CD4-positive, alpha-beta T cell treated with Interleukin-6 at 100 ng/mL for 8 hours (primary cell): ENCODE measurements at regions not wholly inside any gene's neighbourhood (a gene's known extent, or its start where the extent isn't known, plus 50 kb on each side); places are given as distances from the start of the nearest gene placed in this dataset.

Experiments
- DNase-seq: peaks from one replicate; pipeline ENCODE4 v3.0.0-alpha.2; 2020; ENCODE audit warnings: mixed read lengths, low spot score

- no peak for DNase-seq
Measured at GRCh38 chr2:196535061-196535460, 104.5 kb upstream of the CCDC150 start.

DNA sequence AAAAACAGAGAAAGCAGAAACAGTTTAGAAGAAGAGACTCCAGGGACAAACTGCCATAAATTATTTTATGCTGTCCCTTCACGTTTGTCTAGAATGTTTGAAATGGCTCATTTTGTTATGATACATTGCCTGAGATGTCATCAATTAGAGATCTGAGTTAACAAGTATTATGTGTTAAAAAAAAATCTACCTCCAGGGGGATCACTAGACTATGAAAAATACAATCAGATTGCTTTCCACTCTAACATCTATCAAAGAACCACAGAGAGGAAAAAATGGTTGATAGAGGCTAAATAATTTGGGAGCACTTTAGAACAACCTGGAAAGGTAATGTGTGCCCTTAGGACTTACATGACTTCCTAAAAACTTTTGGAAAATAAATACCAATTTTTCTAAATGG, 103.8 kb upstream of the CCDC150 start:
- no peak for DNase-seq

DNA sequence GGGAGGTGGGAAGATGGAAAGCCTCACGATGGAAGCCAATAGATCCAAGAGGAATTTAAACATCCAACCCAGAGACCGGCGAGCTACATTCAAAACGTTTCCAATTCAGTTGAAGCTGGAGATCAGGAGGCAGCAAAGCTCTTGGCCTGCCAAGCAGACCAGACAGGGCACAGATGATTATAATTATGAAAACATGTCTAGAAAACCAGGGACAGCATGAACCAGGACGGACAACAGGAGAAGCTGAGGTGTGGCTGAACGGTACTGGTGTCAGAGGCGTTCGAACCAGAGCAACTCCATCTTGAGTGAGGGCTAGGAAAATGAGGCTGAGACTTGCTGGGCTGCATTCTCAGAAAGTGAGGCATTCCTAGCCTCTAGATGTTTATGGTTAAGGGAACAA, 102.2 kb upstream of the CCDC150 start:
- no peak for DNase-seq

DNA sequence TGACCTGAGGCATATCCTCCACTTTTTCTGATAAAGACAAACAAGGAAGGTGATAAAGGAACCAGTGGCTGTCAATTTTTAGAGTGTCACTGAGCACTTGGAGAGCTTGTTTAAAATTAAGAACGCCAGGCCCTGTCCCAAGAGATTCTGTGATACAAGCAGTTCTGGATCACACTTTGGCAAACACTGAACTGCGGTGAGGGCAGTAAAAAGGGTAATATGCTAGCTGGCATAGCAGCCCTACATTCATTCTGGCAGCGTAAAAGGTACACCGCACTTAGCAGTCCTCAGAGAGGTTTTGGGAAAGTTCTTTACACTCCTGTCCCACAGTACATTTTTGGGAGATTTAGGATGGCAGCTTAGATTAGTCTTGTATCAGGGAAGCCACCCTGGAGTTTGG, 101.3 kb upstream of the CCDC150 start:
- no peak for DNase-seq

DNA sequence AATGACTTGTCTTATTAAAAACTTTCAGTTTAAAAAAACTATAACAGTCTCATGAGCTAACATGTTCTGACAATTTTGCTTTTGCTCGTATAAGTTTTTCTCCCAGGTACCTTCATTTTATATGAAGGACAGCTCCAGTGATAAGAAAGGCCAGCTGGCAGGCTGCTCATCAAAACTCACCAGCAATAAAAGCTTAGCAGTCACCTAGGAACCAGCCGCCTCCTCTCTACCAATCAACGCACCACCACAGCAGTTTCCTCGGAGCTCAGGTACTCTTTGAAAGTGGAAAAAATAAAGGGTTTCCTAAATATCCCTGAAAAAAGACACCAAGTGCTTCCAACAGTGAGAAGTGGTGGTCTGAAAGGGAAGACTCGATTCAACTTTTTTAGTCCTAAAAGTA, 100.9 kb upstream of the CCDC150 start:
- no peak for DNase-seq

GRCh38 chr2:196544906-196545433, 94.5 kb upstream of the CCDC150 start:
- no peak for DNase-seq

DNA sequence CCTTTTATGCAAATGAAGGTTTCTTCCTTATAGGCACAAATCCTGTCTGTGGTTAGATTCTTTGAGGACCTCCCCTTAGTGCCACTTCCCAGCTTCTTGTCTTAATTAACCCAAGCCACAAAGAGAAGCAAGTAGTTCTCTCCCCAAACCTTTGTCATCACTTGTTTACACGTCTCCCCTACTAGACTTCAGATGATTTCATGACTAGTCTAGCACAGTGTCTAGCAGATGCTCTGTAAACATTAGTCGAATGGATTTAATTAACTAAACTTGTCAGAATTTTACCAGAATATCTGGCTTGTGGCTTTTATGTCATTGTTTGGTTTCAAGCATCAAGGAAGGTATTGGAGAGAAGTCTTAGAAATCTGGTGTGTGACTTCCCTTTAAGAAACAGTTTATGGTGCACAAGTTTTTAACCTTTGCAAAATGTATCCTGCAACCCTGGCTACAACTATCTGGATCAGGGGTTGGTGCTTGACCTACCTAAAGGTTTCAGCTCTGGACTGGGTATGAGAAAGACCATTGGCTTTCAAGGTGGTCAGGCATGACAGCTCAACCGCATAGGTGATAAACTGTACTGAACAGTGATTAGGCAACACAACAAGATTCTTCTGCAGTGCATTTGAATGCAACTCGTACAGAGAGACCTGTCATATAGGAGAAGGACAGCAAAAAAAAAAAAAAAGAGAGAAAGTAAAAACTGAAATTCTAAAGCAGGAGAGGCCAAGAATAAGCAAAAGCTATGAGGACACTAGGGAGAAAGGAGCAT, 93.2 kb upstream of the CCDC150 start:
- no peak for DNase-seq

- DNase-seq, result no peak
Measured at GRCh38 chr2:196549052-196549451, 90.5 kb upstream of the CCDC150 start.

- DNase-seq, result no peak
Measured at GRCh38 chr2:196551014-196551413, 88.5 kb upstream of the CCDC150 start.

- no peak for DNase-seq
Measured at GRCh38 chr2:196555161-196555560, 84.4 kb upstream of the CCDC150 start.

DNA sequence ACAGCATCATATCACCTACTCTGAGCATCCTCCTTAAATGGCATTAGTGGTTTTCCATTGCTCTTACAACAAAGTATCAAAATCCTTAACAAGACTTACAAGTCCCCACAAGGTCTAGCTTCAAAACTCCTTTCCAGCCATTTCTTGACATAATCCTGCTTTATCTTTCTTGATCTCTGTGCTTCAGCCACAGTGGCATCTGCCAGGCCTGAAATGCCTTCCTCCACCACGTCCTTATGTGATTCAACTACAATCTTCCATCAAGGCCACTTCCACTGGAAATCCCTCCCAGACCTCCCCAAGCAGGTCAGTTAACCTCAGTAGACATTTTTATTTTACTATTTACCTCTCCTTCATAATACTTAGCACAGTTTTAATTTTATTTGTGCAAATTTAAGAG, 83.8 kb upstream of the CCDC150 start:
- DNase-seq, result no peak

DNA sequence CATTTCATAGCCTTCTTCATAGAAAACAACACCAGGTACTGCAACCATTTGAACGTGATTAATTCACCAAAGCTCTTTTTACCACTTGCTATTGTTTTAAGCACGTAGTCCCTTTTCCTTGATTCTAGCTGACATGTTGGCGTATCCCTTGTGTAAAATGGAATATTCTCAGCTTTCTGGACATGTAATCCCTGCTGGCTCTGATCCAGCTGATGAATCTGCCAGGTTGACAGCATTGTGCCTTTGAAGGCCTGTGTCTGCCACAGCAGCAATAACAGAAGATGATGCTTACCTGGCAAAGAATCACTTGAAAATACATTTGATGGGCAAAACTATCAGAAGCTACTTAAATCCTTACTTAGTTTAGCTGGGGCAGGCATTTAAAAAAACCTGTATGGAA, 81.0 kb upstream of the CCDC150 start:
- no peak for DNase-seq

DNA sequence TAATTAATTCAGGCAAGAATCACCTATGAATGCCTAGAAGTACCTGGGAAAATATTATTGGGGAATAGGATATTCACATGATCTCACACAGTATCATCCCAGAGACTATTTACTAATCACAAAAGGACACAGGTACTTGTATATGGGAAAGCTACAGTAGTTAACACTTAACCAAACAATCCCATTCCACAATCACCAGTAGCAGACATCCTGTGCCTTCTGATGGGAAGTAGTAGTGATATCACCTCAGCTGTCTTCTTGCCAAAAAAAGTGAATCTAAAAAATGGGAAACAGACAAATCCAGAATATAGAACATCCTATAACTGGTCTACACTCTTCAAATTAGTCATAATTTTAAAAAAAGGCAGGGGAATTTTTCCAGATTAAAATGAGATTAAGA, 75.6 kb upstream of the CCDC150 start:
- no peak for DNase-seq

- DNase-seq, result no peak
Measured at GRCh38 chr2:196565106-196565765, 74.3 kb upstream of the CCDC150 start.

DNA sequence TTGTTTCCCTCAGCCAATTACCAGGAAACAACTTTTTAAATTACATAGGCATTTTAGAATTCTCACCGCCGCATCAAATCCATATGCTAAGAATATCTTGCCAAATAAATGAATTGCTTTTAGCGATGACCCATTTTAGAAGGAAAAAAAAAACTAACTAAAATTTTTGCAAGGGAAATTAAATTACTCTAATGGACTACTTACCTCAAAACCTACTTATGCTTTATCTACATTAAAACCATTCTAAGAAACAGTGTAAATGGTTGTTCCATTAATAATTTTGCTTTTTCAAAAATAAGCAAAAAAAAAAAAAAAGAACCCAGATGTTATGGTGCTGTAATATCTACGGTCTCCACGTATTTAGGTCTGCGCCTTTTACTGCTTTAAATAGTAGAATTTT, 73.5 kb upstream of the CCDC150 start:
- DNase-seq, result no peak

GRCh38 chr2:196566961-196567666, 72.4 kb upstream of the CCDC150 start:
- DNase-seq, result no peak

DNA sequence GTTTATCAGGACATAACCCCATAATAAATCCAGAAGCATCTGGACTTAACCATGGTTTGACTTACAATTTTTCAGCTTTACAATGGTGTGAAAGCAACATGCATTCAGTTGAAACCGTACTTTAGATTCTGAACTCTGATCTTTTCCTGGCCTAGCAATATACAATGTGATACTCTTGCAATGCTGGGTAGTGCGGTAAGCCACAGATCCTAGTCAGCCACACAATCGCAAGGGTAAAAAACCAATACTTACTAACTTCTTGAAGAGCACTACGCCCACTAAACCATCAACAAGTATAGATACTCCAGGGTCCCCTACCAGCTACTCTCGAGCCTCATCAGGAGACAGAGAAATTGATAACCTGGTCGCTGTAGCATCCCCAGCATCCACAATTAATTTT, 71.0 kb upstream of the CCDC150 start:
- no peak for DNase-seq

- no peak for DNase-seq
Measured at GRCh38 chr2:196584903-196585302, 54.6 kb upstream of the CCDC150 start.

DNA sequence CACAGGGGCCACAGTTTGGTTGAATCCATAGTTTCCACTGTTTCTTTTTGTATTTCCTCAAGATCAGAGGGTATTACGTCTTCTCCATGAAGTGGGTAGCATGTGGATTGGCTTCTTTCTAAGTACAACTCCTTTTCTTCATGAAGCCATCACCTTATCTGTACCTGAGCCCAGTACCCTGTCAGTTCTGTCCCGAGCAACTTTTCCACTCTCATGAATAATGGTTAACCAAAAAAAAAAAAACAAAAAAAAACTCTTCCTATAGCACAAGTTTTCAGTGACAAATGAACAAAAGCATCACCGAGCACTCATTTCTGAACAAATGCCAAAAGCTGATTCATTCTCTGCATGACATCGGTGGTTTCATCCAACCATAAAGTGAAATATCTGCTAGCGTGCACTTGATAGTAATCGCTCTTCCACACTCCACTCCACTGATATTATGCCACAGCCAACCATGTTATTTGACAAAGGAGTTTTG, 53.0 kb upstream of the CCDC150 start:
- no peak for DNase-seq

- DNase-seq, result no peak
Measured at GRCh38 chr2:196587056-196587455, 52.5 kb upstream of the CCDC150 start.

DNA sequence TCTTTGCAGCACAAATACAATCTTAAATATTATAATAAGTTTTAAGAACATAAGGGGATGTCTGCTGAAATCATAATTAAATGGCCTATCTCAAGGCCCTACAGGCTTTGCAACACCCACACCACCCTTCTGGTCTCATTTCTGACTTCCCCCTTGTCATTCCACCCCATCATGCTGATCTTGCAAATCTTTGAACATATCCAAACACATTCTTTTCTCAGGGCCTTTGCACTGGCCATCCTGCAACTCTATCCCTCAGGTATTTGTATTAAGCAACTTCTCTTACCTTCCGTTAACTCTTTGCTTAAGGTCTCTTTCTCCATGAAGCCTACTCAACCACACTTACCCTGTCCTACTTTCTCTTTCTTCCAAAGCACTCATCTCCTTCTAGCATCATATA, 51.8 kb upstream of the CCDC150 start:
- no peak for DNase-seq

DNA sequence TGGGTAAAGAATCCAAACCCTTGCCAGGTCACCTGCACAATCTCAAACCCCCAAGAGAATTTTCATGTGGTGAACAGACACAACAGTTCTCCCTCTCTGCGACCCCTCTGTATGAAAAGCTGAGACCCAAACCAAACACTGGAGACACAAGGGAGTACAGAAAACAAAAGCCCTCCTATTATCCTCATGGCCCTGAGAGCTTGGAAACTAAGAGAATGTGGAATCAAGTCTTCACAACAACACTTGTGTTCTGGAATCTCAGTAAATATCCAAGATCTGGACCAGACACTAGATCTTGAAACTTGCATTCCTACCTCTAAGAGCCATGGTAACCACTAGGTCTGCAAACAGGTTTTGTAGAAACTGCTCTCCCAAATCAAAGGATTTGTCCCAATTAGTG, 50.1 kb upstream of the CCDC150 start:
- no peak for DNase-seq
